HG03097 (cell line): ENCODE measurements at regions not wholly inside any gene's neighbourhood (a gene's known extent, or its start where the extent isn't known, plus 50 kb on each side); places are given as distances from the start of the nearest gene placed in this dataset.

Experiments used
- ATAC-seq: cut with Tn5 transposase; IDR thresholded peaks from one replicate; pipeline ENCODE4 v1.9.1; 2021; ENCODE audit not compliant: unreplicated experiment, low FRiP score

GRCh38 chr12:58554522-58555157 is 365.7 kb downstream of the LRIG3 start:
- ATAC-seq: no peak

GRCh38 chr12:58557171-58557570 is 363.1 kb downstream of the LRIG3 start:
- no peak for ATAC-seq

GRCh38 chr12:58557661-58558060 is 362.6 kb downstream of the LRIG3 start:
- no peak for ATAC-seq

- ATAC-seq: no peak
Observed at GRCh38 chr12:58563621-58564020, 356.7 kb downstream of the LRIG3 start.

- ATAC-seq: no peak
Observed at GRCh38 chr12:58564721-58565120, 355.6 kb downstream of the LRIG3 start.

- ATAC-seq: no peak
Observed at GRCh38 chr12:58566599-58566998, 353.7 kb downstream of the LRIG3 start.

GRCh38 chr12:58567189-58567588 is 353.1 kb downstream of the LRIG3 start:
- no peak for ATAC-seq

GRCh38 chr12:58570411-58570810 is 349.9 kb downstream of the LRIG3 start:
- no peak for ATAC-seq

- ATAC-seq: no peak
Observed at GRCh38 chr12:58575256-58575655, 345.0 kb downstream of the LRIG3 start.

- no peak for ATAC-seq
Observed at GRCh38 chr12:58576081-58576480, 344.2 kb downstream of the LRIG3 start.

- ATAC-seq: no peak
Observed at GRCh38 chr12:58576916-58577315, 343.4 kb downstream of the LRIG3 start.

- ATAC-seq: no peak
Observed at GRCh38 chr12:58580095-58580494, 340.2 kb downstream of the LRIG3 start.

- ATAC-seq: no peak
Observed at GRCh38 chr12:58583529-58583928, 336.8 kb downstream of the LRIG3 start.

- ATAC-seq: no peak
Observed at GRCh38 chr12:58583940-58584339, 336.4 kb downstream of the LRIG3 start.

- no peak for ATAC-seq
Observed at GRCh38 chr12:58584880-58585279, 335.4 kb downstream of the LRIG3 start.

GRCh38 chr12:58586762-58587161 is 333.5 kb downstream of the LRIG3 start:
- ATAC-seq: no peak

- ATAC-seq: no peak
Observed at GRCh38 chr12:58588770-58589169, 331.5 kb downstream of the LRIG3 start.

GRCh38 chr12:58592475-58593207 is 327.7 kb downstream of the LRIG3 start:
- ATAC-seq: no peak

- no peak for ATAC-seq
Observed at GRCh38 chr12:58593557-58594304, 326.6 kb downstream of the LRIG3 start.

GRCh38 chr12:58596381-58596780 is 323.9 kb downstream of the LRIG3 start:
- no peak for ATAC-seq

- ATAC-seq: no peak
Observed at GRCh38 chr12:58601529-58601928, 318.8 kb downstream of the LRIG3 start.

GRCh38 chr12:58602179-58602578 is 318.1 kb downstream of the LRIG3 start:
- ATAC-seq: no peak
